GM18519 (cell line): ENCODE measurements at regions not wholly inside any gene's neighbourhood (a gene's known extent, or its start where the extent isn't known, plus 50 kb on each side); places are given as distances from the start of the nearest gene placed in this dataset.
"Not testable (repeated sequence)": the region's sequence is repeated elsewhere in the genome, so short reads cannot be mapped to it uniquely, and the experiment has no call there.

Experiments
- ATAC-seq: cut with Tn5 transposase; IDR thresholded peaks from one replicate; pipeline ENCODE4 v1.9.1; 2021; ENCODE audit warnings: mild to moderate bottlenecking, moderate library complexity; ENCODE audit not compliant: unreplicated experiment, low FRiP score

- not testable (repeated sequence) for ATAC-seq
Measured at GRCh38 chr7:86375602-86376001, 268.1 kb upstream of the GRM3 start.

DNA sequence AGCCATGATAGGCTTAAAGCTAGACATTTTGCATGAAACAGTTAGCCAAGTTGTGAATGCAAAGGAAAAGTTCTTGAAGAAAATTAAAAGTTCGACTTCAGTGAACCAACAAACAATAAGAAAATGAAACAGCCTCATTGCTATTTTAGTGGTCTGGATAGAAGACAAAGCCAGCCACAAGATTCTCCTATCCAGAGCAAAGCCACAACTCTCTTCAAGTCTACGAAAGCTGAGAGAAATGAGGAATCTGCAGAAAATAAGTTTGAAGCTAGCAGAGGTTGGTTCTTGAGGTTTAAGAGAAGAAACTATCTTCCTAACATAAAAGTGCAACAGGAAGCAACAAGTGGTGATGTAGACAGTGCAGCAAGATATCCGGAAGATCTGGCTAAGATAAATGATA lies 271.4 kb upstream of the GRM3 start:
- ATAC-seq: no peak

DNA sequence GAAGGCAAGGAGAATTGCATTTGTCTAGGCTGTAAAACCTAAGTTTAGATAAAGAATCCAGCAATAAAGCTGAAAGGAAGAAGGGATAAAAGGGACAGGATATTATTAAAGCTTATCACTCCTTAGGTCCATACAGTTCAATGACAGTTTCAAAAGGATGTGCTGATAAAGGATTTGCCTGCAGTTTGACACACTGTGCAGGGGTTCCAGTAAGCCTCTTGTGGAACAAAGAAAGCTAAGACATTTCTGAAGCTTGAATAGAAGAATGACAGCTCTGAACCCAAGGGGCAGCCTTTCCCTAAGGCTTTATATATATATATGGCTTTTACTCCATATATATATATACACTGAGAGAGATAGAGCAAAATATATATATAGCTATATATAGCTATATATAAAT lies 276.8 kb upstream of the GRM3 start:
- no peak for ATAC-seq

GRCh38 chr7:86340407-86340806 lies 303.3 kb upstream of the GRM3 start:
- ATAC-seq: not testable (repeated sequence)

DNA sequence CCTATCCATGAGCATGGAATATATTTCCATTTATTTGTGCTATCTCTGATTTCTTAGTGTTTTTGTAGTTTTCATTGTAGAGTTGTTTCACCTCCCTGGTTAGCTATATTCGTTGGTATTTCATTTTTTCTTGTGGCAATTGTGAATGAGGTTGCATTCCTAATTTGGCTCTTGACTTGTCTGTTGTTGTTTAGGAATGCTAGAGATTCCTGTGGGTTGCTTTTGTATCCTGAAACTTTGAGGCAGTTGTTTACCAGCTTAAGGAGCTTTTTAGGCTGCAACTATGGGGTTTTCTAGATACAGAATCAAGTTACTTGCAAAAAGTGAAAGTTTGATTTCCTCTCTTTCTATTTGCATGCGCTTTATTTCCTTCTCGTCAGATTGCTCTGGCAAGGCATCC lies 304.7 kb upstream of the GRM3 start:
- no peak for ATAC-seq

- no peak for ATAC-seq
Measured at GRCh38 chr7:86328801-86329433, 314.8 kb upstream of the GRM3 start.

- no peak for ATAC-seq
Measured at GRCh38 chr7:86326847-86327246, 316.9 kb upstream of the GRM3 start.

- ATAC-seq: no peak
Measured at GRCh38 chr7:86320889-86321288, 322.8 kb upstream of the GRM3 start.

DNA sequence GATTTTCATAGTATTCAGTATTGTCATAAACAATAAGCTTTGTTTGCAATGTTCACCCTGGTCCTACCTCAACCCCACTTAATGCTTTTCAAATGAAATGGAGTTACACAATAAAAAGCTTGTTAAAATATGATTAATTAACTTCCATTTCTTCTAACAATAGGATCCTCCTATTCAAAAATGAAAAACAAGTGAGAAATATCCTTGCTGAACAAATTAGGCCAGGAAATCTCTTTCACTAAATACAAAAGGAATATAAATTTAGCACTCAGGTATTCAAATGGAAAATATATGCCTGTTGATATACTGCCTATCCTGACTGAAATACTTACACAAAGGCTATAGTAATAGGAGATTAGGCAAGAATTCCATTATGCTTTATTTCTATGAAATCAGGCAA lies 323.4 kb upstream of the GRM3 start:
- no peak for ATAC-seq

- ATAC-seq: no peak
Measured at GRCh38 chr7:86313842-86314241, 329.9 kb upstream of the GRM3 start.

GRCh38 chr7:86301301-86301700 lies 342.4 kb upstream of the GRM3 start:
- ATAC-seq: no peak

DNA sequence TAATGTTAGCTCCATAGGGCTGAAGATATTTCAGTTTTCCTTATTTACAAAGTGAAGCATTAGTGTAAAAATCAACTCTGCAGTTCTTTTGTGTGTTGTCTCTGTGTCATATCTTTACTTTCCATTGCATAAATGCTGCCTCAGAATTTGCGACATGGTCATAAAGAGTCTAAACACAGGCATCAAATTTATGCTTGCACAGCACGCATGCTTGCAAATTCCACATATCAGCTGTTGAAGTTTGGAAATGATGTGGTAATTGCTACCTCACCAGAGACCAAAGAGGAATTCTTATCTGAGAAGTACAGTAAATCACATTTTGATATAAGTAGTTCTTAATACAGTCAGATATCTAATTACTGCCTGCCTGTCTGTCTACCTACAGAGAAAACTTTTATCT lies 348.2 kb upstream of the GRM3 start:
- ATAC-seq: no peak

DNA sequence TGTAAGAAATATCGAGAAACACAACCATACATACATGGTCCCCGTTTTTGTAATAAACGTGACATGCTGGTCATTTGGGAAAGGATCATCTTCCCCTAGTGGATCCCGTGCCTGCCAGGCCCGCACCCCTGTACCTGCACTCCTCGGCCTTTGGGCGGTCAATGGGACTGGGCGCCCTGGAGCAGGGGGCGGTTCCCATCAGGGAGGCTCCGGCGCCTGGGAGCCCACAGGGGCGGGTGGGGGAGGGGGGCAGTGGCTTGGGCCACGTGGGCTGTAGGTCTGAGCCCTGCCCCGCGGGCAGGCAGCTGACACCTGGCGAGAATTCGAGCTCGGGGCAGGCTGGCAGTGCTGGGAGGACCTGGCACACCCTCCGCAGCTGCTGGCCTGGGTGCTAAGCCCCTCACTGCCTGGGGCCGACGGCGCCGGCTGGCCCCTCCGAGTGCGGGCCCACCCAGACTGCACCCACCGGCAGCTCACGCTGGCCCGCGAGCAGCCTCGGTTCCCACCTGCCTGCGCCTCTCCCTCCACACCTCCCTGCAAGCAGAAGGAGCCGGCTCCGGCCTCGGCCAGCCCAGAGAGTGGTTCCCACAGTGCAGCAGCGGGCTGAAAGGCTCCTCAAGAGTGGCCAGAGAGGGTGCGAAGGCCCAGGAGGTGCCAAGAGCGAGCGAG lies 361.6 kb upstream of the GRM3 start:
- no peak for ATAC-seq

DNA sequence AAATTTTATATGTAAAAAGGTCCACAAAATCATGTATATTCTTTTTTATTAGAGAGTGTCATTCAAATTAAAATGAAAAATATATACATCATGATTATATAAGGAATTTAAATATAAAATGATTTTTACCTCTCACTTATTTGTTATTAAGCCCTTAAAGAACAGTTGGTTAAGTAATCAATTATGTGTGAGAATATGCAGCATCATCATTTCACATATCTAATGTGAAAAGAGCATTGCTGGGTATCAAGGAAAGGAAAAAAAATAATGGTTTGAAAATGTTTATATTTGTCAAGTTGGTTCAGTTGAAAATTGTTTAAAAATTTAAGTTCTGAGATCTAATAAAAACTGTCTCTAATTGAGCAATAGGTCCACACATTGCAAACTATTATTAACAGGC lies 363.6 kb upstream of the GRM3 start:
- ATAC-seq: no peak

- ATAC-seq: no peak
Measured at GRCh38 chr7:86262781-86263180, 380.9 kb upstream of the GRM3 start.

GRCh38 chr7:86257894-86258293 lies 385.8 kb upstream of the GRM3 start:
- no peak for ATAC-seq

DNA sequence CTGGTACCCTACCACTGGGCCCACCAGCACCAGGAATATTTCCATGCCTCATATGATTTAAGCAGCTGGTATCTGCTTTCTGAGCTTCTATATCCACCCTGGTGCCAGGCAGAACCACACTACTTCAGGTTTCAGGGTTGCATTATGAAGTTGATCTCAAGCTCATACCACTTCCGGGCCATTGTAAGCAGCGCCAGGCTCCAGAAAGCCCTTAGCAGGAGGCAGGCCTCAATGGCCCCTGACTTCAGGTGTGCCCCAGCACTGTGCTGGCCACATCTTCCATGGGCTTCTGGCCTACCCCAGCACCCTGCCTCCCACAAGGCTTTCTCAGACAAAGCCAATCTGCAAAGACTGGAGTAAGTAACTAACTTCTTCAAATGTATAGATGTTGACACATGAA lies 391.3 kb upstream of the GRM3 start:
- ATAC-seq: no peak

GRCh38 chr7:86248977-86249376 lies 394.7 kb upstream of the GRM3 start:
- no peak for ATAC-seq

DNA sequence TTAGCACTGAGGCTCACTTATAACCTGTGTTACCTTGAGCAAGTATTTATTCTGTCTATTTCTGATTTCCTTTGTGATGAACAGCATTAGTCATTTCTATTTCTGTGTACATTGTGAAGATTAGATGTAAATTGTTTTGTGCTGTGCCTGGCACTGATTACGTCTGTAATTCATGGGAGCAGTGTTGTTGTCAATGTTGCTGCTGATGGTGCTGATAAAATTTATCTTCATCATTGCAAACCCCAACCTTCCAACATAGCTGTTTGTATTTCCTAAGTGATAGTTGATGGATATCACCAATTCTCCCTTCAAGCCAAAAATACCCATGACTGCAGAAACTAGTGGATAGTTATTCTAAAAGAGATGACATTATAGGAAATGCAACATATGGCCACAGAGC lies 400.5 kb upstream of the GRM3 start:
- ATAC-seq: no peak

- ATAC-seq: no peak
Measured at GRCh38 chr7:86226191-86226590, 417.5 kb upstream of the GRM3 start.

GRCh38 chr7:86222806-86223205 lies 420.9 kb upstream of the GRM3 start:
- no peak for ATAC-seq

GRCh38 chr7:86214734-86215133 lies 429.0 kb upstream of the GRM3 start:
- no peak for ATAC-seq

DNA sequence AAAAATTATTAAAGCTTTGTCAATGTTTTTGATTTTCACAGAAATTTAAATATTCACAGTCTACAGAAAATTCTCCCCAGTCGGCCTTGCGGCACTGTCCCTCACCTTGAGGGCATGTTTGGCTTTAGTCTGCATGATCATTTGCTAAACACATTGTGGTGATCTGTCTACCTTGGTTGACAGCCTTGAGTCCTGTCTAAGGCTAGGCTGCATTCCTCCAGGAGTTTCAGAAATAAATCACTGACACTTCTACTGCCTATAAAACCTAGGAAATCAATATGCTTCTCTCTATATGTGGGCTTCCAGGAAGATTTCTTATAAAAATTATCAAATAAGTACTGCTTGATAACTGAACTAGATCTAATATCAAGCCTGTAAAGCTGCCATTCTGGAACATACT lies 430.7 kb upstream of the GRM3 start:
- no peak for ATAC-seq
